ENCODE measurements at regions not wholly inside any gene's neighbourhood (a gene's known extent, or its start where the extent isn't known, plus 50 kb on each side); places are given as distances from the start of the nearest gene placed in this dataset.

DNA sequence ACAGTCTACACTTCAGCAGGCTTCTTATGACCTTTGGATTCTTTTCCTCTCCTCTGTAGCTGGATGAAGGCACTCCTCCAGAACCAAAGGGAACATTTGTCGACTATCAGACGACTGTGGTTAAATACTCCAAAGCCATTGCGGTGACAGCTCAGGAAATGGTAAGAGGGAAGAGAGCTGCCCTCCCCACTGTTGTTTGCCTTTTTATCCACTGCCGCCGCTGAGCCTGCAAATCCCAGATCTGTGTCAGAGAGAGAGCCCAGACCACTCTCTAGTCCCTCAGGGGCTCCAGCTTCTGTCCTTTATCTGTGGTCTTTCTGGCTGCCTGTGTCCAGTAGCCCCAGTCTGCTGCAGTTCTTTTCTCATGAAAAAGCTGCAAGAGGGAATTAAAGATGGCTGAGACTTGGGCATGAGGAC lies 261.5 kb upstream of the TPM1 start:
- FAIRE-seq (no peak), DNase-seq (ENCODE audit: insufficient read length, low spot score) (no peak)

DNA sequence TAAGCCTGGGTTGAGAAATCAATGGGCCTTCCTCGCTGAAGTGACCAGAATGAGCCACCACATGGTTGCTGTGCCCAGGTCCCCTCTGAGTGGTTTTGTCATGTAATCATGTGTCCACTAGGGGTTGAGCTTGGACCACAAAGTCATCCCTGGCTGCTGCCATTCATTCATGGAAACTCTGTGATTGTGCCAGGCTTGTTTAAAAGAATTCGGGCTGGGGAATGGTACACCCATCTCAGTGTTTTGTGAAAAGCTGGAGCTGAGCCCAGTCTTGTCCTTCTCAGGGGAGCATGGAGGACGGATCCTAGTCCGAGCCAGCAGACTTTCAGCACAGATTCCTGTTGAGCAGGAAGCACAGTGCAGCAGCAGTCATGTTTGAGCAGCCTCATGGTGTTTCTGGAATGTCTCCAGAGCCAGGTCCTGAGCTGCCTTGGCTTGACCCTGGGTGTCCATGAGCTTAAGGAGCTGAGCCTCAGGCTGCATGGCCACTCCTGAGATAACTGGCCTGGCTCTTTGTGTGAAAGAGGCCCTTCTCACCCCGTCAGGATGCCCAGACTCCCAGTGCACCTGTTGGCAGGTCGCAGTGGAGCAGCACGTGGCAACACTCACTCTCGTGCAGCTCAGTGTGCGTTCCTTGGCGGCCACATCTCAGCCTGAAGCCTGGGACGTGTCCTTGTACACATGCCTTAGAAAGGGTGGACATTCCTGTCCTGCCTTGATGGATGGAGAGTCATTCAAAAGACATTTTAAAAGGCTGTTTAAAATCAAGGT lies 260.3 kb upstream of the TPM1 start:
- no peak for FAIRE-seq
- no peak for DNase-seq (ENCODE audit: insufficient read length, low spot score)

DNA sequence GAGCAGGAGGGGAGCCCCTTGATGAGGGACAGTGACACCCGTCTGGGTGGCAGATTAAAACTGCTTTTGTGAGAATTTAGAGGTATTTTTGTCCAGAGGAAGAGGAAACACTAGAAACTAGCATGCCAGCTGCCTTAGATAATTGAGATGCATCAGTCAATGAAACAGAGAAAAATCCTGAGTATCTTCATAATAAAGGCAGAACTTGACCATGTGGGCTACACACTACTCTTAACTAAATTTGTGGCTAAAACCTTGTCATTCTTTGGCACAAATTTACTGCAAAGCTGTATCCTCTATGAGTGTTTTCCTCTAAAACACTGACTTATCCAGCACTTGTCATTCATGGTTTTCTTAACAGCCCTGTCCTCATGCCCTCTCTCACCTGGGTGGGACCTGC lies 259.7 kb upstream of the TPM1 start:
- FAIRE-seq: no peak
- DNase-seq (ENCODE audit: insufficient read length, low spot score): no peak

DNA sequence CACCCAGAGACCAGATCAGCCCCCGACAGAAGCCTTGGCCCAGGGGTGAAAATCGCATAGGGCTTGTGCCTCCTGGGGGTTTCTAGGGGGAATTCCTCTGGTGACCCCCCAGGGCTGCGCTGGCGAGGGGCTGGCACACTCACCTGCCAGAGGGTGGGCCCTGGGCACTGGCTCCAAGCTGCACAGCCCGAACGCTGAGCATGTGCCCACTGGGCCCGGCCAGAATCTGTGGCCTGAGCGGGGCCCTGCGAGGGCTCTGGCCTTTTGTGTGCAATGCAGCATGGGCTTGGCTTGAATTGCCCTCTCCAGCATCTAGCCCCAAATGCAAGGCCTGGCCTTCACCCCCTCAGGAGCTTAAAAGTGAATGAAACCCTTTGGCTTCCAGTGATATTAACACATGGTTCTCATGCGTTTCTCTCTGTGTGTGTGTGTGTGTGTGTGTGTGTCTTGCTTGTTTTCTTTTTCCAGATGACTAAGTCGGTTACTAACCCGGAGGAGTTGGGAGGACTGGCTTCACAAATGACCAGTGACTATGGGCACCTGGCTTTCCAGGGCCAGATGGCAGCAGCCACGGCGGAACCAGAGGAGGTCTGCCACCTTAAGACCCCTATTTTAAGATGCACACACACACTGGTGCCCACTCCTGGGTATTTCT lies 259.1 kb upstream of the TPM1 start:
- no peak for DNase-seq (ENCODE audit: insufficient read length, low spot score)
- FAIRE-seq: no peak

DNA sequence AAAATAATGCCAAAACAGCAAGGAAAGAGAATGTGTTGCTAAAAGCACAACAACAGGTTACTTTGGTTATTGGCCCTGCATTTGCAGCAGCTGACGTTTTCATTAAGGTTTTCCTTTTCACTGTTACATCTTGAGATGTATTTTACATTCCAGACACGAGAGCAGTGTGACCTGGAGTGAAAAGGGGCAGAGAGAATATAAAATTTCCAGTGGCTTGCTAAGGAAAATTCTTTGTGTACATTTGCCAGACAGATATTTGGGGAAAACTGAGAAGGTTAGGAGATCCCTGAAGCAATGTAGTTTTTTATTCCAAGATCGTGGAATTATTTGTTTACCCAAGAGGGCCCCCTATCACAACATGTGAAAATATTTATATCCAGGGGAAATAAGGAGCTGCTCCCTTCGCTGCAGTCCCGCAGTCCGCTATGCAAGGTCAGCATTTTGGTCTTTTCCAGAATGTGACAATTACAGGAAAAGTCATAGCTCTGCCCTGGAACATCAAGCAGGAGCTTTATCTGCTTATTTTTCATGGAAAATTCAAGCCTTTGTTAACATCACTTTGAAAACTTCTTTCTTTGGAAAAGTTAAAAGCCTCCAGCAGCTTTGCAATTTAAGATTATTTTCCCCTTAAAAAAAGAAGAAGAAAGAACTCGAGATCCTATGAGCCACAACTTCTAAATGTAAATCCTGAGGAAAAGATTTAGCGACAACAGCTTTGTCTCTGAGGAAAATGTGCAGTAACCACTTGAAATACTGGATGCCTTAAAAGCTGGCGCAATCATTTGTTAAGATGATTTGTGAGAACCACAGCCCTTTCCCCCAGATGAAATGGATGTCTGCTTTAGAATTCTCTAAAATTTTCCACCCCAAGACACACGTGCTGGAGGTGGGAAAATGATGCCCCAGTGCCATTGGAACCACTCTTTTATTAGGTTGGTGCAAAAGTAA lies 256.4 kb upstream of the TPM1 start:
- FAIRE-seq (no peak), DNase-seq (ENCODE audit: insufficient read length, low spot score) (no peak)

DNA sequence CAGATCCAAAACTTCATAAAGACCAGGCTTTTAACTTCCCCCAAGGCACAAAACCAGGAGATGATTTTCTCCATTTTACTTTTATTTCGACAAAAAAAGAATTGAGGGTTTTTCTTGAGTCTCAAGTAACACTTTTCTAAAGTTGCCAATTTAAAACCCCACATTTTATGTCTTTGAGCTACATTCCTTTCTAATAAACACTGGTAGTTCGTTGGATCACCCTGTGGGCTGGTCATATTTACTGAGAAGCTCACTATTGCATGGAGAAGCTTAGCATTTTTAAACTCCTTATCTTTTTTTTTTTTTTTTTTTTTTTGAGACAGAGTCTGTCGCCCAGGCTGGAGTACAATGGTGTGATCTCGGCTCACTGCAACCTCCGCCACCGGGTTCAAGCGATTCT lies 255.1 kb upstream of the TPM1 start:
- DNase-seq (ENCODE audit: insufficient read length, low spot score) (no peak), FAIRE-seq (no peak)

DNA sequence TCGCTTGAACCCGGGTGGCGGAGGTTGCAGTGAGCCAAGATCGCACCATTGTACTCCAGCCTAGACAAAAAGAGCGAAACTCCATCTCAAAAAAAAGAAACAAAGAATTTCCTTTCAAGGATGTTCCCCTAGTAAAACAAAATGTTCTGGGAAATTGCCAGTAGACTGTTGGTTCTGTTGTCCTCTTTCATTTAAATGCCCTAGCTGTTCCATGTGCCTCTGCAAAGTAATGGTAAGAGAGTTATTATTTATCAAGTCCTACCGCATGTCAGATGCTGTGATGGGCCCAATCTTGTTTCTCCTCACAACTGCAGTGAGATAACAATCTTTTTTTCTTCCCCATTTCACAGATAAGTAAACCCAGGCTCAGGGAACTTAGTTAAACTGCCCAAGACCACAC lies 254.3 kb upstream of the TPM1 start:
- DNase-seq (ENCODE audit: insufficient read length, low spot score) (no peak), FAIRE-seq (no peak)

DNA sequence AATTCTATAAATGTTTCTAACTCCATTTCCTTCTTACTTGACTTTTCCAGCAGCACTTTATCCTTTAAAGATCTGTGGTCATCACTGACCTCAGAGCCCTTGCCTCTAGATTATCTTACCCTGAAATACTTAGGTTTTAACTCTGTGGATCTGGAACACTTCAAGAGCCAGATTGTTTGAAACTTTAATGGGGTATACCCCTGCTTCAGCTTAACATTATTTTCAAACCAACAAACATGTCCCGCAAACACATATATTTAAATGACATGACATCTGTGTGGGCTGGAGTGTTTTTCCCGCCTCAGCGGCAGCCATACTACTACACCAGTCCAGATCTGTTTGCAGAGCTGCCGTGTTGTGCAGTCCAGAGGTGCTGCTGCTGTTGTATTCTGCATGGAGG lies 252.0 kb upstream of the TPM1 start:
- FAIRE-seq (no peak), DNase-seq (ENCODE audit: insufficient read length, low spot score) (no peak)

DNA sequence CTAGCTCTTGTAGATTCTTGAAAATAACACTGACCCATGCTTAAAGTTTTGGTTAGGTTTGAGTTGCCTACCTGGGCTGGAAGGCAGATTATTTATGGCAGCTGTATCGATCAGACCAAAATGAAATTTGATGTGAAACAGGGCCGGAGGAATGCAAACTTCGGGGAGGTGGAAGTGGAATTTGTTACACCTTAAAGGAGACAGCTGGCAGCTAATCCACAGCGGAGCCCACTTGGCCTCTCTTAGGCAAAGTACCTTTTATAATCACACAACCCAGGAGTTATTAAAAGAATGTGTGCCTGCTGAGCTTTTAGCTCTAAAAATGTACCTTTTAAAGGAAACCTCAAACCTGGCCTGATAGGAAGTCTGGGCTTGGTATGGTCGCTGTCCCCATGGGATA lies 250.9 kb upstream of the TPM1 start:
- DNase-seq (ENCODE audit: insufficient read length, low spot score): no peak
- FAIRE-seq: no peak

DNA sequence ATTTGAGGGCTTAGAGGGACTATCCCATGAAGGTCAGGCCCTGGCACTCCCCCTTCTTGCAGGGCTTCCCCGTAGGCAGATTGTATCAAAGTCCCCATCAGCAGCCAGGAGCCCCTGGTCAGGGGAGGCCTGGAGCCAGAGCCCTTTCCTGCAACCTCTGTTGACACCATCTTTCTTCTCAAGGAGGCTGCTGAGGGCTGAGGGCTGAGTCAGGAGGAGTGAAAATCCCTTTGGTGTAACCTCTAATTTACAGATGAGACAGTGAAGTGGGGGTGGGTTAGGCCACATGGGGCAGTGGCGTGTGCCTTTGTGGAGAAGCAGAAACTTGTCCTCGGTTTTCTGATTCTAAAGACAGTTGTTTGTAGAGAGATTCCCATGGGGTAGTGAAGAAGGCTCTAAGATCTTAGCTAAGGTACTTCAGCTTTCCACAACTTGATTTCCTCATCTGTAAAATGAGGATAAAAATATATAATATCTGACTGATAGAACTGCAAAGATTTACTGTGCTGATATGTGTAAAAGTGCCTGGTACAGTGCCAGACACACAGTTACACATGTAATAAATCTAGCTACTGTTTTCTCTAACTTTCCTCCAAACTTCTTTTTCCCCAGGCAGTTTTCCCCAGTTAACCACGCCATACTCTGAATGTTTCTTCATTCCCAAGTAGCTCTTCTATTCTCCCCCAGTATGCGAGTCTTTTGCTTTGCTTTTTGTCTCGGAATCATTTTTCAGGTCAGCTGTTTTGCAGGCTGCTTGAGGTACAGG lies 249.4 kb upstream of the TPM1 start:
- DNase-seq (ENCODE audit: insufficient read length, low spot score) (no peak), FAIRE-seq (no peak)

DNA sequence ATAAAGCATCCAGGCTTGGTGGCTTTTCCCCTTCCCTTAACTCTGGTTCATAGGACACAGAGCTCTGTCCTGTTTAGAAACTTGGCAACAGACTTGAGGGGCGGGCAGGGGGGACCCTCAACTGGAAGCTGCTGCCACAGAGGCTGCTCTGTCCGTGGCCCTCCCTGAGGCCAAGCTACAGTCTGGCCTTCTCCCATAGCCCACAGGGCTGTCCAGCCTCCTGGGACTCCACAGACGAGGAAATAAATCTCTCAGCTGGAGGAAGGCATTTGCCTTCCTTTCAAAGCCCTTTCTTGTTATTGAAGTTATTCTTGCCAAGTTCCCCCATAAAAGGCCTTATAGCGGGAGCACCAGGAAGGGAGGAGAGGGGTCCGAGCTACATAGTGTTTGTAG lies 248.8 kb upstream of the TPM1 start:
- no peak for FAIRE-seq

DNA sequence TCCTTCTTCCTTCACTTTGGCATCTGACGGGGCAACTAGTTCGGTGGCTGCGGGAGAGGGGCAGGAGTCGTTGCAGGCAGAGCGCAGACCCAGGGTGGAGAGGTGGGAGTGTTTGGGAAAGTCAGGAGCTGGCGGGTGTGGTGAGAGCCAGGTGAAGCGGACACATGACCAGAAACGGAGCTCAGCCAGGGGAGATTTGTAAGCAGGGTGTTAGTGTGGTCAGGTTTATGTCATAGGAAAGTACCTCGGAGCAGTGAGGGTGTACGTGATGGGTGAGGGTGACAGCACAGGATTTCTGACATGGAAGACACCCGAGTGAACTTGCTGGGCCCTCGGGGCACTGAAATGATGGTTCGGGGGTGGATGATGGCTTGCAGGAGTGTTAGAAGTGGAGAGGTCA lies 247.4 kb upstream of the TPM1 start:
- DNase-seq (ENCODE audit: insufficient read length, low spot score) (no peak), FAIRE-seq (no peak)

More for the DNA sequence above, 248.8 kb upstream of the TPM1 start:
- DNase-seq (ENCODE audit: insufficient read length, low spot score): no peak

DNA sequence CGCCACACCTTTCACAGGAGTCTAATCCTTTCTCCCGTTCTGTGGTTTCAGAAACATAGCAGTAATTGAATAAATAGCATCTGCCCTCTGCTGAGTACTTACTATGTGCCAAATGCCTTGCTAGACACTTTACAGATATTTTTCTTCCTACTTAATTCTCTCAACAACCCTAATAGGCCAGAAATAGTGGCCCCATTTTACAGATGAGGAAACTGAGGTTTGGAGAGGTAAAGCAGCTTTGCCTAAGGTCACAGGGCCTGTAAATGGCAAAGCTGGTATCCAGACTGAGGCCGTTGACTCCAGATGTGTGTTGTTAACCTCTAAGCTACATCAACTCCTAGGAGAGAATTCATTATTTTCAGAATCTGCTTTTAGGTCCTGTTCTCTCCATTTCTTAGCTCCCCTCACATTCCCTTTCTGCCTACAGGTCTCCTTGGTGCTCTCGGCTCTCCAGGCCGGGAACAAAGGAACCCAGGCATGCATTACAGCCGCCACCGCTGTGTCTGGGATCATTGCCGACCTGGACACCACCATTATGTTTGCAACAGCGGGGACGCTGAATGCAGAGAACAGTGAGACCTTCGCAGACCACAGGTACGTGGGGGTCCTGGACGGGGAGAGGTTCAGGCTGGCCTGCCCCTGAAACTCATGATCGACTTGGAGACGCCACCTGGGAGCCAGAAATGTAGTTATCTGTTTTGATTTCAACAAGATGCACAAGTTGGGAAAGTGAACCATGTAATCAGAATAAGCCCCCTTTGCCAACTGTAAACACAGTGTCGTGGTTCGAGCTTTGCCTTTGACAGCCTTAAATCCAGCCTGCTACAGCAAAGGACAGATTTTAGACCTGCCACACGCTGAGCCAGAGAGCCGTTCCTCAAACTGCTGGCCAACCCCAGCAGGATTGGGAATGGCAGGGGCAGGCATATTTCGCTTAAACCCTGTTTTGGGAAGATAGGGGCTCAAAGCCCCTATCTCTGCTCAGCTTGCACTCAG lies 246.5 kb upstream of the TPM1 start:
- no peak for FAIRE-seq
- DNase-seq (ENCODE audit: insufficient read length, low spot score): no peak

DNA sequence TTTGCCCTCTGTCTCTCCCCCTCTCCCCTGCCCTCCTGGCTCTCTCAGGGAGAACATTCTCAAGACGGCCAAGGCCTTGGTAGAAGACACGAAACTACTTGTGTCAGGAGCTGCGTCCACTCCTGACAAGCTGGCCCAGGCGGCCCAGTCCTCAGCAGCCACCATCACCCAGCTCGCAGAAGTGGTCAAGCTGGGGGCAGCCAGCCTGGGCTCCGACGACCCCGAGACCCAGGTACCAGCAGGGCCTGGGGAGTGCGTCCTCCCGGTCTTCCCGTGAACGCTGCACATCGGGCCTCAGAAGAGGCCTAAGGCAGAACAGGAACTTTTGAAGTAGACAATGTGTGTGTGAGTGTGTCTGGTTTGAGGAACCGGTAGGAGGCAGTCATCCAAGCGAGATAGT lies 245.4 kb upstream of the TPM1 start:
- no peak for DNase-seq (ENCODE audit: insufficient read length, low spot score)
- no peak for FAIRE-seq

DNA sequence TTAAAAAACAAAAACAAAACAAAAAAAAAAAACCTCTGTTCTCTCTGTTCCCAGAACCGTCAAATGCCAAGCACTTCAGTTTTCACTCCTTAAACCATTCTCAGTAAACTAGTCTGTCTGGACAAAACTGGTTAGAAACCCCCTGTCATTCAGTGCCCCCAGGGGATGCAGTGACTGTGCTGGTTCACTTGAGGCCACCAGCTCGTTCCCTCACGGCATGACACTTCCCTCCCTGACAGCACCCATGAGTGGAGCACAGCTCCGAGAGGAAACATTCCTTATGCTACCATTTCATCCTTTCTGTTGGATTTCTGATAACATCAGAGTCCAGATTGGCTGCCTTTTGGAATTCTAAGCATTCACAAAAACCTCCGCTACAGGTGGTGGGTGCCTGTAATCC lies 244.0 kb upstream of the TPM1 start:
- DNase-seq (ENCODE audit: insufficient read length, low spot score) (no peak), FAIRE-seq (no peak)

DNA sequence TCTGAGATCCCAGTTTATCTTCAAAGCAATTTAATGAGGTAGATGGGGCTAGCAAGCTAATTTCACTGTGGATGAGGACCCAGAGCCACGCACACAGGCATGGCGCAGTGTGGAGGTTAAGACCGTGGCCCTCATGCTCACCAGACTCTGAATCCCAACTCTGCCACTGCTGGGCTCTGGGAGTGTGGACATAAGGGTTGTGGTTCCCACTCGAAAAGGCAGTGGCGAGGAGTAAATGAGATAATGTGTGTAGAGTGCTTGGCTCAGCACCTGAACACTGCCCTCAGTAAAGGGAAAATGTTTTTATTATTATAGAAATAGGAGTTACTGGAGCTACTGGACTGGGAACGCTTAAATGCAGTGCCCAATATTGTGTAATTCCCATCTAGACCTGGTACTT lies 243.5 kb upstream of the TPM1 start:
- DNase-seq (ENCODE audit: insufficient read length, low spot score) (no peak), FAIRE-seq (no peak)

DNA sequence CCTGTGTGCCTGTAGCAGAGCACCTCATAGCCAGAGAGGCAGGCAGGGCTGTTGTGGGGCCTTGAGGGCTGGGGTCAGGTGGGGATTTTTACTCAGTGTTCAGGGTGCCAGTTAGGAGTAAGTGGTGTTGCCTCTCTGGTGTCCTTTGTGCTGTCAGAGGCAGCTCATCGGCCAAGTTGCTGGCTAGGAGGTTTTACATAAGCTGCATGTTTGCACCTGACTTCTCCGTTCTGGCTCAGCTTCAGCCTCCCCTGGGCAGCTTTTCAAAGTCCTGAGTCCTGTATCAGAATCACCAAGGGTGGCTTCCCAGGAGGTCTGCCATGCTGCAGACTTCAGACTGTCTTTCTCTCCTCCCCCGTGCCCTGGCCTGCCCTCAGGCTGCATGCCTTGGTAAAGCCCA lies 242.6 kb upstream of the TPM1 start:
- FAIRE-seq (no peak), DNase-seq (ENCODE audit: insufficient read length, low spot score) (no peak)

DNA sequence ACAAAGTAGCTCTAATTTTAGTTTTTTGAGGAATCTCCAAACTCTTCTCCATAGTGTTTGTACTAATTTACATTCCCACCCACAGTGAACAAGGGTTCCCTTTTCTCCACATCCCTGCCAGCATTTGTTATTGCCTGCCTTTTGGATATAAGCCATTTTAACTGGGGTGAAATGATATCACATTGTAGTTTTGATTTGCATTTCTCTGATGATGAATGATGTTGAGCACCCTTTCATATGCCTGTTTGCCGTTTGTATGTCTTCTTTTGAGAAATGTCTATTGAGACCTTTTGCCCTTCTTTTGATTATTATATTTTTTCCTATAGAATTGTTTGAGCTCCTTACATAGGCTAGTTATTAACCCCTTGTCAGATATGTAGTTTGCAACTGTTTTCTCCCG lies 239.9 kb upstream of the TPM1 start:
- no peak for DNase-seq (ENCODE audit: insufficient read length, low spot score)

DNA sequence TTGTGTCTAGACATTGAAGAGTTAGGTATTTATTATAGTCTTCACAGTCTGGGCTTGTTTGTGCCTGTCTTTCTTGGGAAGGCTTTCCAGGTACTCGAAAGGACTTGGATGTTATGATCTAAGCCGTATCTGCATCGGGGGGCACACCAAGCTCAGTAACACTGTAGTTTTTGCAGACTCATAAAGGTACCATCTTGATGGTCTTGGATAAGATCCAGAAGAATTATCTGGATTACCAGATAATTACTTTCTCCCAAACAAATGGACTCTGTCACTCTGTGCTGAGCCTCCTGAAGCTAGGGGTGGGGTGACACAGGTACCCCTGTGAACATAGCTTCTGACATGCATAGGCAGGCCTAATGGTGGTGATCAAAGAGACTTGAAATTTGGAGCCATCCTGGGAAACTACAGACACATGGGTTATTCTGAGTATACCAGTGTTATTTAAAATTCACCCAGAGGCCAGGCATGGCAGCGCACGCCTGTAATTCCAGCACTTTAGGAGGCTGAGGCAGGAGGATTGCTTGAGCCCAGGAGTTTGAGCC lies 238.6 kb upstream of the TPM1 start:
- no peak for FAIRE-seq
- no peak for DNase-seq (ENCODE audit: insufficient read length, low spot score)

More for the DNA sequence above, 239.9 kb upstream of the TPM1 start:
- FAIRE-seq: no peak

All from GM19239 (cell line).